ENCODE measurements at regions not wholly inside any gene's neighbourhood (a gene's known extent, or its start where the extent isn't known, plus 50 kb on each side); places are given as distances from the start of the nearest gene placed in this dataset.

GRCh38 chr1:37257646-37258045, 216.7 kb upstream of the ZC3H12A start:
- TF ChIP-seq CTCF (IDR thresholded peaks at IDR 0.05; ENCODE audit: low read length) (no peak), EZH2 (optimal IDR thresholded peaks at IDR 0.05; ENCODE audit: low read depth, low read length) (no peak)

All from MM.1S (cell line).